ENCODE measurements at regions not wholly inside any gene's neighbourhood (a gene's known extent, or its start where the extent isn't known, plus 50 kb on each side); places are given as distances from the start of the nearest gene placed in this dataset.
"Not testable (repeated sequence)": the region's sequence is repeated elsewhere in the genome, so short reads cannot be mapped to it uniquely, and the experiment has no call there.

- WGBS (ENCODE audit: insufficient coverage, low coverage, missing lambda C conversion rate) = 5% methylated on average over 5 of the region's 5 CpGs
- intact Hi-C loops (cut with micrococcal nuclease); H3K9ac ChIP-seq (ENCODE audit: insufficient read depth in 1 of 2, low read depth in 2 of 2, low read length in 2 of 2); H3K4me3 ChIP-seq; POLR2A ChIA-PET; ATAC-seq; H3K9me1 ChIP-seq (ENCODE audit: control insufficient read depth, insufficient read depth, low read length); H3K4me2 ChIP-seq (ENCODE audit: insufficient read depth, low read length); in situ Hi-C loops (cut with MboI); H4K20me1 ChIP-seq (replicated peaks; ENCODE audit: control insufficient read depth, insufficient read depth, low read length); BruUV-seq (replicated peaks); H3K9me3 ChIP-seq (replicated peaks; ENCODE audit: control insufficient read depth, insufficient read depth, low read depth, low read length); FAIRE-seq; H3K79me2 ChIP-seq (ENCODE audit: control insufficient read depth, insufficient read depth, low read length); H3K4me1 ChIP-seq (replicated peaks in 1 of 2; ENCODE audit: control insufficient read depth in 2 of 2, insufficient read depth in 2 of 2, low read length in 2 of 2); H3K27ac ChIP-seq (ENCODE audit: extremely low read depth, low read depth, low read length); CTCF ChIA-PET (ENCODE audit: low intra/inter-chr PET ratio); H3K36me3 ChIP-seq (ENCODE audit: control insufficient read depth, insufficient read depth, low read length); DNase-seq (ENCODE audit: extremely low read depth in 1 of 4, low spot score in 3 of 4); H2AFZ ChIP-seq (ENCODE audit: low read depth, low read length): not testable (repeated sequence)
- peaks cover 13 to 20% of the 10 kb centered on the region in 2 experiments; a peak in 3 of 5 replicates for H3K27me3 ChIP-seq (ENCODE audit: control insufficient read depth in 2 of 2, insufficient read depth in 2 of 2, low read length in 2 of 2)
These were observed 102.4 kb upstream of the STX18 start for GRCh38 chr4:4644277-4644676.

GRCh38 chr4:4643743-4644142 is 101.9 kb upstream of the STX18 start:
- H3K27ac ChIP-seq (ENCODE audit: extremely low read depth, low read depth, low read length); in situ Hi-C loops (cut with MboI); H4K20me1 ChIP-seq (replicated peaks; ENCODE audit: control insufficient read depth, insufficient read depth, low read length); FAIRE-seq; BruUV-seq (replicated peaks); intact Hi-C loops (cut with micrococcal nuclease); CTCF ChIA-PET (ENCODE audit: low intra/inter-chr PET ratio); H3K9me1 ChIP-seq (ENCODE audit: control insufficient read depth, insufficient read depth, low read length); H3K9ac ChIP-seq (ENCODE audit: insufficient read depth in 1 of 2, low read depth in 2 of 2, low read length in 2 of 2); ATAC-seq; POLR2A ChIA-PET; H3K36me3 ChIP-seq (ENCODE audit: control insufficient read depth, insufficient read depth, low read length); H2AFZ ChIP-seq (ENCODE audit: low read depth, low read length); H3K9me3 ChIP-seq (replicated peaks; ENCODE audit: control insufficient read depth, insufficient read depth, low read depth, low read length); DNase-seq (ENCODE audit: extremely low read depth in 1 of 4, low spot score in 3 of 4); H3K4me1 ChIP-seq (replicated peaks in 1 of 2; ENCODE audit: control insufficient read depth in 2 of 2, insufficient read depth in 2 of 2, low read length in 2 of 2); H3K79me2 ChIP-seq (ENCODE audit: control insufficient read depth, insufficient read depth, low read length); H3K4me2 ChIP-seq (ENCODE audit: insufficient read depth, low read length); H3K4me3 ChIP-seq: not testable (repeated sequence)
- WGBS (ENCODE audit: insufficient coverage, low coverage, missing lambda C conversion rate) = 9% methylated on average over 6 of the region's 6 CpGs
- peaks cover 13 to 20% of the 10 kb centered on the region in 2 experiments; a peak in 3 of 5 replicates for H3K27me3 ChIP-seq (ENCODE audit: control insufficient read depth in 2 of 2, insufficient read depth in 2 of 2, low read length in 2 of 2)

Data from K562 (cell line).